RWPE2 (cell line): ENCODE measurements at regions not wholly inside any gene's neighbourhood (a gene's known extent, or its start where the extent isn't known, plus 50 kb on each side); places are given as distances from the start of the nearest gene placed in this dataset.

Experiments used
- ATAC-seq: fragments of 200-7000 bp; cut with Tn5 transposase; 3 replicates; pipeline ENCODE4 v1.9.1; 2021; ENCODE audit warnings: low read depth
- DNase-seq: peaks from one replicate; pipeline ENCODE4 v3.0.0-alpha.2; 2020; ENCODE audit warnings: low spot score
- H3K27ac ChIP-seq: fragments of 450-650 bp; 2 replicates; pipeline ENCODE4 v1.5.1; 2017; ENCODE audit warnings: mild to moderate bottlenecking; ENCODE audit not compliant: poor library complexity, severe bottlenecking
- H3K27me3 ChIP-seq: fragments of 250-450 bp; sonication (Bioruptor Pico); 2 replicates; pipeline ENCODE4 v1.5.1; 2021; ENCODE audit warnings: mild to moderate bottlenecking, moderate library complexity; ENCODE audit not compliant: insufficient read depth, poor library complexity, severe bottlenecking
- H3K36me3 ChIP-seq: fragments of 250-450 bp; sonication (Bioruptor Pico); 2 replicates; pipeline ENCODE4 v1.5.1; 2020; ENCODE audit warnings: low read depth, mild to moderate bottlenecking, moderate library complexity
- H3K4me1 ChIP-seq: fragments of 250-450 bp; sonication (Bioruptor Pico); 2 replicates; pipeline ENCODE4 v1.5.1; 2021; ENCODE audit warnings: mild to moderate bottlenecking, moderate library complexity; ENCODE audit not compliant: insufficient read depth, poor library complexity, severe bottlenecking
- H3K4me3 ChIP-seq: fragments of 250-450 bp; sonication (Bioruptor Pico); 2 replicates; pipeline ENCODE4 v1.5.1; 2021; ENCODE audit warnings: mild to moderate bottlenecking, moderate library complexity; ENCODE audit not compliant: severe bottlenecking
- H3K9me3 ChIP-seq: fragments of 250-450 bp; sonication (Bioruptor Pico); 2 replicates; pipeline ENCODE4 v1.5.1; 2021; ENCODE audit warnings: mild to moderate bottlenecking, moderate library complexity; ENCODE audit not compliant: severe bottlenecking
- CTCF ChIP-seq: fragments of 450-650 bp; IDR thresholded peaks from one replicate; pipeline ENCODE4 v1.5.1; 2017; ENCODE audit warnings: mild to moderate bottlenecking, moderate library complexity; ENCODE audit not compliant: poor library complexity, severe bottlenecking

GRCh38 chr2:58720770-58721697, 479.9 kb upstream of the FANCL start:
- no peak overlapping the region for H3K4me3 ChIP-seq

GRCh38 chr2:58720033-58720769, 479.1 kb upstream of the FANCL start:
- ATAC-seq = no peak
- H3K4me1 ChIP-seq = no peaks in the 10 kb centered on the region
- H3K4me3 ChIP-seq = no peak overlapping the region
- no peaks in the 10 kb centered on the region for H3K27me3 ChIP-seq
- H3K36me3 ChIP-seq = no peaks in the 10 kb centered on the region
- H3K9me3 ChIP-seq = no peaks in the 10 kb centered on the region
- H3K27ac ChIP-seq = no peak overlapping the region
- no peak for DNase-seq
- TF ChIP-seq CTCF = no peak

More at GRCh38 chr2:58720770-58721697, 479.9 kb upstream of the FANCL start:
- TF ChIP-seq CTCF = no peak
- Histone ChIP-seq H3K4me1 (no peaks in the 10 kb centered on the region), H3K27ac (no peak overlapping the region), H3K27me3 (no peaks in the 10 kb centered on the region), H3K36me3 (no peaks in the 10 kb centered on the region), H3K9me3 (no peaks in the 10 kb centered on the region)
- ATAC-seq = no peak
- no peak for DNase-seq

- Histone ChIP-seq H3K27me3 (peaks cover 2% of the 10 kb centered on the region), H3K36me3 (no peaks in the 10 kb centered on the region), H3K4me1 (no peaks in the 10 kb centered on the region), H3K9me3 (no peaks in the 10 kb centered on the region), H3K27ac (no peak overlapping the region), H3K4me3 (no peak overlapping the region)
- TF ChIP-seq CTCF = no peak
- ATAC-seq = no peak
- DNase-seq = no peak
Observed at GRCh38 chr2:58715344-58715743, 474.2 kb upstream of the FANCL start.

- Histone ChIP-seq H3K4me3 (no peak overlapping the region), H3K27ac (no peak overlapping the region), H3K4me1 (no peaks in the 10 kb centered on the region), H3K36me3 (no peaks in the 10 kb centered on the region), H3K9me3 (no peaks in the 10 kb centered on the region), H3K27me3 (peaks cover 2% of the 10 kb centered on the region)
- DNase-seq (no peak), ATAC-seq (no peak)
- no peak for TF ChIP-seq CTCF
Observed at GRCh38 chr2:58714238-58714637, 473.1 kb upstream of the FANCL start.
